HL-60 (cell line): ENCODE measurements at regions not wholly inside any gene's neighbourhood (a gene's known extent, or its start where the extent isn't known, plus 50 kb on each side); places are given as distances from the start of the nearest gene placed in this dataset.

Source experiments
- DNase-seq, 2 experiments: peaks; one replicate each; pipeline ENCODE4 v3.0.0-alpha.2; 2010 to 2020; ENCODE audit warnings: low read depth in 1 of 2, low spot score in 1 of 2
- H3K27ac ChIP-seq: fragments of 250-450 bp; sonication (Bioruptor Pico); replicated peaks from 2 replicates; pipeline ENCODE4 v1.5.1; 2020; ENCODE audit warnings: mild to moderate bottlenecking, moderate library complexity
- H3K27me3 ChIP-seq: fragments of 250-450 bp; sonication (Bioruptor Pico); 2 replicates; pipeline ENCODE4 v1.5.1; 2021; ENCODE audit warnings: mild to moderate bottlenecking, moderate library complexity; ENCODE audit not compliant: insufficient read depth, poor library complexity, severe bottlenecking
- H3K4me3 ChIP-seq: replicated peaks from 2 replicates; pipeline ENCODE4 v1.5.1; 2011; ENCODE audit warnings: mild to moderate bottlenecking, control low read depth, low read length; ENCODE audit not compliant: insufficient read depth
- GABPA ChIP-seq: IDR thresholded peaks from 2 replicates; pipeline ENCODE4 v1.6.1; 2012; ENCODE audit warnings: low read depth
- POLR2AphosphoS5 ChIP-seq: IDR thresholded peaks from 2 replicates; pipeline ENCODE4 v1.6.1; 2012; ENCODE audit warnings: low read depth
- SPI1 ChIP-seq: IDR thresholded peaks from 2 replicates; pipeline ENCODE4 v1.6.1; 2012; ENCODE audit warnings: low read depth, mild to moderate bottlenecking, borderline replicate concordance
- TF ChIP-seq, protein P1 (sequence below): IDR thresholded peaks from one replicate; pipeline ENCODE4 v1.5.1; 2011; ENCODE audit warnings: low read length, control low read depth, inconsistent platforms; ENCODE audit not compliant: insufficient read depth
- TF ChIP-seq, protein P2 (sequence below): IDR thresholded peaks from 2 replicates; pipeline ENCODE4 v1.6.1; 2012; ENCODE audit warnings: low read depth; ENCODE audit not compliant: insufficient replicate concordance

DNA sequence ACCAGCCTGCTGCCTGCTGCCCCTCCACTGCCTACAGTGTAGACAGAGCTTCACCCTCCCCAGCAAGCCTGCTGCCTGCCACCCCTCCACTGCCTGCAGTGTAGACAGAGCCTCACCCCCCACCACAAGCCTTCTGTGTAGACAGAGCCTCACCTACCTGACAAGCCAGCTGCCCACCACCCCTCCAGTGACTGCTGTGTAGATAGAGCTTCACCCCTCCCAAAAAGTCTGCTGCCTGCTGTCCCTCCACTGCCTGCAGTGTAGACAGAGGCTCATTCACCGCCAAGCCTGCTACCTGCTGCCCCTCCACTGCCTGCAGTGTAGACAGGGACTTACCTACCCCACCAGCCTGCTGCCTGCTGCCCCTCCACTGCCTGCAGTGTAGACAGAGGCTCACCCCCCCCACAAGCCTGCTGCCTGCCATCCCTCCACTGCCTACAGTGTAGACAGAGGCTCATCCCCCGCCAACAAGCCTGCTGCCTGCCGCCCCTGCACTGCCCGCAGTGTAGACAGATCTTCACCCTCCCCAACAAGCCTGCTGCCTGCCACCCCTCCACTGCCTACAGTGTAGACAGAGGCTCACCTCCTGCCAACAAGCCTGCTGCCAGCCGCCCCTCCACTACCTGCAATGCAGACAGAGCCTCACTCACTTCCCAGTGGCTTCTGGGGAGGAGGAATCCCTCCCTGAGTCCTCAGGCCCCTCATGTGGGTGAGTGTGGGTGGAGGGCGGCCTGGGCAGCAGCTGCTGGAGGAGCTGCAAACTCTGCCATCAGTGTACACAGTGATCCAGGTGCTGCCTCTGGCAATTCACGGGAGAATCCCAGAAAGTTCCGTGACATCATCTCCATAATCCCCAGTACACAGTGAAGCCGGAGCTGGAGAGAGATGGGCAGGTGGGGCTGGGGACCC lies 140.9 kb downstream of the DLL1 start:
- Histone ChIP-seq H3K27me3 (peaks cover 17% of the 10 kb centered on the region), H3K27ac (no peak overlapping the region), H3K4me3 (no peak overlapping the region)
- no peak for DNase-seq
- TF ChIP-seq POLR2AphosphoS5 (no peak), SPI1 (no peak), GABPA (no peak)
- TF ChIP-seq, protein P1, sequence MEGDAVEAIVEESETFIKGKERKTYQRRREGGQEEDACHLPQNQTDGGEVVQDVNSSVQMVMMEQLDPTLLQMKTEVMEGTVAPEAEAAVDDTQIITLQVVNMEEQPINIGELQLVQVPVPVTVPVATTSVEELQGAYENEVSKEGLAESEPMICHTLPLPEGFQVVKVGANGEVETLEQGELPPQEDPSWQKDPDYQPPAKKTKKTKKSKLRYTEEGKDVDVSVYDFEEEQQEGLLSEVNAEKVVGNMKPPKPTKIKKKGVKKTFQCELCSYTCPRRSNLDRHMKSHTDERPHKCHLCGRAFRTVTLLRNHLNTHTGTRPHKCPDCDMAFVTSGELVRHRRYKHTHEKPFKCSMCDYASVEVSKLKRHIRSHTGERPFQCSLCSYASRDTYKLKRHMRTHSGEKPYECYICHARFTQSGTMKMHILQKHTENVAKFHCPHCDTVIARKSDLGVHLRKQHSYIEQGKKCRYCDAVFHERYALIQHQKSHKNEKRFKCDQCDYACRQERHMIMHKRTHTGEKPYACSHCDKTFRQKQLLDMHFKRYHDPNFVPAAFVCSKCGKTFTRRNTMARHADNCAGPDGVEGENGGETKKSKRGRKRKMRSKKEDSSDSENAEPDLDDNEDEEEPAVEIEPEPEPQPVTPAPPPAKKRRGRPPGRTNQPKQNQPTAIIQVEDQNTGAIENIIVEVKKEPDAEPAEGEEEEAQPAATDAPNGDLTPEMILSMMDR = no peak
- TF ChIP-seq, protein P2, sequence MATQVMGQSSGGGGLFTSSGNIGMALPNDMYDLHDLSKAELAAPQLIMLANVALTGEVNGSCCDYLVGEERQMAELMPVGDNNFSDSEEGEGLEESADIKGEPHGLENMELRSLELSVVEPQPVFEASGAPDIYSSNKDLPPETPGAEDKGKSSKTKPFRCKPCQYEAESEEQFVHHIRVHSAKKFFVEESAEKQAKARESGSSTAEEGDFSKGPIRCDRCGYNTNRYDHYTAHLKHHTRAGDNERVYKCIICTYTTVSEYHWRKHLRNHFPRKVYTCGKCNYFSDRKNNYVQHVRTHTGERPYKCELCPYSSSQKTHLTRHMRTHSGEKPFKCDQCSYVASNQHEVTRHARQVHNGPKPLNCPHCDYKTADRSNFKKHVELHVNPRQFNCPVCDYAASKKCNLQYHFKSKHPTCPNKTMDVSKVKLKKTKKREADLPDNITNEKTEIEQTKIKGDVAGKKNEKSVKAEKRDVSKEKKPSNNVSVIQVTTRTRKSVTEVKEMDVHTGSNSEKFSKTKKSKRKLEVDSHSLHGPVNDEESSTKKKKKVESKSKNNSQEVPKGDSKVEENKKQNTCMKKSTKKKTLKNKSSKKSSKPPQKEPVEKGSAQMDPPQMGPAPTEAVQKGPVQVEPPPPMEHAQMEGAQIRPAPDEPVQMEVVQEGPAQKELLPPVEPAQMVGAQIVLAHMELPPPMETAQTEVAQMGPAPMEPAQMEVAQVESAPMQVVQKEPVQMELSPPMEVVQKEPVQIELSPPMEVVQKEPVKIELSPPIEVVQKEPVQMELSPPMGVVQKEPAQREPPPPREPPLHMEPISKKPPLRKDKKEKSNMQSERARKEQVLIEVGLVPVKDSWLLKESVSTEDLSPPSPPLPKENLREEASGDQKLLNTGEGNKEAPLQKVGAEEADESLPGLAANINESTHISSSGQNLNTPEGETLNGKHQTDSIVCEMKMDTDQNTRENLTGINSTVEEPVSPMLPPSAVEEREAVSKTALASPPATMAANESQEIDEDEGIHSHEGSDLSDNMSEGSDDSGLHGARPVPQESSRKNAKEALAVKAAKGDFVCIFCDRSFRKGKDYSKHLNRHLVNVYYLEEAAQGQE = no peak

DNA sequence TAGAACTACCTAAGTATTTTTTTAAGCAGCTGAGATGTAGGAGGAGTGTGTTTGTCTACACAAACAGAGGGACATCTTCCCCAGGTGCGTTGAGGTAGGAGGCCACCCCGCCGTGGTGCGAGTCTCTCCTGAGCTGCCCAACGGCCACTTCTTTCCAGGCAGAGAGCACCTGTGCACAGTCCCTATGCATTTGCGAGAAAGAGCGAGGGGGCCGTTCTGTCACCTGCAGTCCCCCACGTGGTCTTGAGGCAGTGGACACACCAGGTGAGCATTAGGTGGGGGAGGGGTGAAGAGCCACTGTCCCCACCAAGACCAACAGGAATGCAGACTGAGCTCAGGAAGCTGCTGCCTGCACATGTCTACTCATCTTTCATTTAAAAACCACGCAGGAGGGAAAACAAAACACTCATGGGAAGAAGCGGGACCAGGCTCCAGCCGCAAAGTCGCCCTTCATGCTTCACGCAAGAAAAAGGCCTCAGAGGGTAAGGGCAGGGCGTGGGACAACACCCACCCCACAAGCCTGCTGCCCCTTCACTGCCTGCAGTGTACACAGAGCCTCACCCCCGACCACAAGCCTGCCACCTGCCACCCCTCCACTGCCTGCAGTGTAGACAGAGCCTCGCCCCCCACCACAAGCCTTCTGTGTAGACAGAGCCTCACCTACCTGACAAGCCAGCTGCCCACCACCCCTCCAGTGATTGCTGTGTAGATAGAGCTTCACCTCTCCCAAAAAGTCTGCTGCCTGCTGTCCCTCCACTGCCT lies 142.0 kb downstream of the DLL1 start:
- H3K27ac ChIP-seq = no peak overlapping the region
- no peak overlapping the region for H3K4me3 ChIP-seq
- TF ChIP-seq, protein P1 = no peak
- TF ChIP-seq SPI1 = no peak
- no peak for TF ChIP-seq GABPA
- no peak for TF ChIP-seq POLR2AphosphoS5
- TF ChIP-seq, protein P2 = no peak
- DNase-seq = no peak
- H3K27me3 ChIP-seq = peaks cover 17% of the 10 kb centered on the region

DNA sequence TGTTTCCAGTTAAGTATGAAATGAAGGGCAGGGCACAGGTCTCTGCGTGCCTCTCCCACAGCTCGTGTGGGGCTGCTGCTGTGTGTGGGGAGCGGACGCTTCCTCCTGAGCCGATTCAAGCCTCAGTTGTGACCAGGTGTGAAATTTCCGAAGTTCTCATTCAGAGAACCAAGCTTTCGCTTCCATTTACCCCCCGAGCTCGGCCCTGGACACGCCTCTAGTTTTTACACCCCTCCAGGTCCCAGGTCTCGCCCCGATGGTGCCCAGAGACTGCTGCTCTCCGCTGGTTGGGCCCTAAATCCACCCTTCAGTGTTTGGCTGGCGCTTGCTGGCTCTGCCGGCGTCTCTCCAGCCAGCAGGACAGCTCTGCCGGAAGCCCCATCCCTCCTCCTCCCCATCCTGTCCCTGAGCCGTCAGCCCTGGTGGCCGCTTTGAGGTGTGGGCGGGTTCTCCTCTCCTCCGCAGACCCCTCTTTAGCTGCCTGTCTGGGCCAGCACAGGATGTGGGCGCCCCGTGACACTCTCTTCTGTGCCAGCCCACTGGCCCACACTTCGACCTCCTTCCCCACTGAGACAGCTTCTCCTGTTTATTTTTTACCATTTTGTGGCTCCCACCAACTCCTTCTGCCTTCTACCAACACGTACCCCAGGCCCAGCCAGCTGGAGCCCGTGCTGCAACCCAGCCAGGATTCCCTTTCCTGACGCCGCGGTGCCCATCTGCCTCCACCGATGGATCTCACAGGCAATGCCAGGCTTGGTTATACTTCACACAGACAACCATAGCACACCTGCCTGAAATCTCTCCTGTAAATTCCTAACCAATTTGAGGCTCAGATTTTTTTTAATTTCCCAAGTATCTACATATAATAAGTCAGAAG lies 142.8 kb downstream of the DLL1 start:
- TF ChIP-seq SPI1 = no peak
- TF ChIP-seq, protein P2 = no peak
- no peak for TF ChIP-seq POLR2AphosphoS5
- TF ChIP-seq GABPA = no peak
- TF ChIP-seq, protein P1 = no peak
- Histone ChIP-seq H3K4me3 (no peak overlapping the region), H3K27ac (no peak overlapping the region), H3K27me3 (peaks cover 17% of the 10 kb centered on the region)
- DNase-seq = no peak
